K562 (cell line): ENCODE measurements at regions not wholly inside any gene's neighbourhood (a gene's known extent, or its start where the extent isn't known, plus 50 kb on each side); places are given as distances from the start of the nearest gene placed in this dataset.

Source experiments
- ATAC-seq: fragments of 200-7000 bp; cut with Tn5 transposase; 3 replicates; pipeline ENCODE4 v1.9.1; 2020; ENCODE audit warnings: moderate library complexity
- BruUV-seq: library from RNA; stranded (reverse); fragments of 400-500 nt; replicated peaks from 2 replicates; lab custom pipeline; 2021; lab: Mats Ljungman, UMichigan
- CTCF ChIA-PET: fragments of 300-600 bp; formaldehyde crosslinking; extraction: SDS; loops from one replicate; lab custom pipeline; 2021; ENCODE audit warnings: low intra/inter-chr PET ratio; lab: Yijun Ruan, JAX
- POLR2A ChIA-PET: fragments of 300-600, 350-650 bp; sonication (Branson Sonifier 250); formaldehyde crosslinking; extraction: SDS; loops from one replicate; lab custom pipeline; 2021; ENCODE audit warnings: antibody characterized with exemption, inconsistent platforms; lab: Yijun Ruan, JAX
- DNase-seq, 4 experiments: peaks; one replicate each; pipeline versions ENCODE4 v3.0.0 to v3.0.0-alpha.2; 2011 to 2018; ENCODE audit warnings: low spot score in 3 of 4, mixed read lengths in 3 of 4; ENCODE audit errors: extremely low read depth in 1 of 4
- FAIRE-seq: peaks from 2 replicates; lab custom pipeline; 2011; peaks lifted over from hg19 to GRCh38; lab: Jason Lieb, UNC
- H2AFZ ChIP-seq: 2 replicates; pipeline ENCODE4 v1.6.0; 2011; ENCODE audit warnings: low read depth, low read length, control low read depth, inconsistent platforms
- H3K27ac ChIP-seq: fragments of 200-600 bp; 3 replicates; pipeline ENCODE4 v1.8.0; 2011; ENCODE audit warnings: low read depth, mild to moderate bottlenecking, control low read depth, inconsistent platforms, low read length, moderate library complexity, mixed read lengths; ENCODE audit errors: extremely low read depth
- H3K27me3 ChIP-seq, 2 experiments: fragments of 300-600 bp in 1 of 2; 2 replicates in 1 of 2; 3 replicates in 1 of 2; pipeline versions ENCODE4 v1.6.0 to v1.8.0; 2011; ENCODE audit warnings: inconsistent platforms in 2 of 2, low read length in 2 of 2, mild to moderate bottlenecking in 1 of 2, mixed read lengths in 1 of 2, moderate library complexity in 1 of 2; ENCODE audit not compliant: control insufficient read depth in 2 of 2, insufficient read depth in 2 of 2
- H3K36me3 ChIP-seq: fragments of 300-600 bp; 3 replicates; pipeline ENCODE4 v1.8.0; 2011; ENCODE audit warnings: mild to moderate bottlenecking, low read length, inconsistent platforms; ENCODE audit not compliant: control insufficient read depth, insufficient read depth
- H3K4me1 ChIP-seq, 2 experiments: fragments of 200-600 bp in 1 of 2; replicated peaks in 1 of 2; 2 replicates in 1 of 2; 3 replicates in 1 of 2; pipeline versions ENCODE4 v1.5.1 to v1.8.0; 2011; ENCODE audit warnings: inconsistent platforms in 2 of 2, low read length in 2 of 2, mild to moderate bottlenecking in 1 of 2, mixed read lengths in 1 of 2, moderate library complexity in 1 of 2; ENCODE audit not compliant: control insufficient read depth in 2 of 2, insufficient read depth in 2 of 2
- H3K4me2 ChIP-seq: 2 replicates; pipeline ENCODE4 v1.6.1; 2011; ENCODE audit warnings: low read length, control low read depth, inconsistent platforms, mixed read lengths; ENCODE audit not compliant: insufficient read depth
- H3K4me3 ChIP-seq: fragments of 200-600 bp; sonication (generic), shearing (Covaris generic); 2 replicates; pipeline ENCODE4 v1.5.1; 2016; ENCODE audit warnings: control low read depth, inconsistent platforms
- H3K79me2 ChIP-seq: fragments of 200-600 bp; 3 replicates; pipeline ENCODE4 v1.8.0; 2011; ENCODE audit warnings: low read length, inconsistent platforms; ENCODE audit not compliant: control insufficient read depth, insufficient read depth
- H3K9ac ChIP-seq, 2 experiments: 2 replicates each; pipeline versions ENCODE4 v1.6.0 to v1.6.1; 2011; ENCODE audit warnings: low read depth in 2 of 2, low read length in 2 of 2, control low read depth in 1 of 2, inconsistent platforms in 1 of 2, mild to moderate bottlenecking in 1 of 2, mixed read lengths in 1 of 2; ENCODE audit not compliant: insufficient read depth in 1 of 2
- H3K9me1 ChIP-seq: one replicate; pipeline ENCODE4 v1.6.0; 2011; ENCODE audit warnings: inconsistent platforms, mild to moderate bottlenecking, low read length, moderate library complexity; ENCODE audit not compliant: control insufficient read depth, insufficient read depth
- H3K9me3 ChIP-seq: replicated peaks from 2 replicates; pipeline ENCODE4 v1.5.1; 2011; ENCODE audit warnings: low read depth, low read length, inconsistent platforms; ENCODE audit not compliant: control insufficient read depth, insufficient read depth
- H4K20me1 ChIP-seq: replicated peaks from 2 replicates; pipeline ENCODE4 v1.6.1; 2011; ENCODE audit warnings: low read length, inconsistent platforms, mixed read lengths; ENCODE audit not compliant: control insufficient read depth, insufficient read depth
- HNRNPL ChIP-seq: fragments of 200-400 bp; formaldehyde crosslinking; IDR thresholded peaks from 2 replicates; pipeline ENCODE4 v1.6.1; 2017; ENCODE audit warnings: low read depth, mild to moderate bottlenecking, low read length
- LARP7 ChIP-seq: fragments of 450-650 bp; IDR thresholded peaks from 2 replicates; pipeline ENCODE4 v1.6.1; 2016
- SMARCC2 ChIP-seq: fragments of 450-650 bp; IDR thresholded peaks from 2 replicates; pipeline ENCODE4 v1.6.1; 2017; ENCODE audit warnings: antibody characterized with exemption, moderate library complexity, mild to moderate bottlenecking, low read depth
- ZBTB8A ChIP-seq: fragments of 450-650 bp; IDR thresholded peaks from 2 replicates; pipeline ENCODE4 v1.6.1; 2018; ENCODE audit warnings: mild to moderate bottlenecking, moderate library complexity; ENCODE audit not compliant: partially characterized antibody
- ZNF444 ChIP-seq: fragments of 250-450 bp; sonication (Bioruptor Pico); IDR thresholded peaks from 2 replicates; pipeline ENCODE4 v1.4.0; 2020; ENCODE audit warnings: mild to moderate bottlenecking, moderate library complexity
- ZNF507 ChIP-seq: conservative IDR thresholded peaks from 2 replicates; pipeline ENCODE4 v1.6.1; 2017; ENCODE audit warnings: missing genetic modification characterization, missing compliant biosample characterization
- WGBS: fragments of 100-300 bp; shearing (Covaris generic); methylation state at CpG from one replicate; pipeline ENCODE4 v1.1.6; 2016; ENCODE audit warnings: low coverage, mixed read lengths; ENCODE audit not compliant: insufficient coverage; ENCODE audit errors: missing lambda C conversion rate; 5-methylcytosine and 5-hydroxymethylcytosine counted together
- in situ Hi-C: fragments of 300-500 bp; cut with MboI; formaldehyde crosslinking; loops from 4 replicates; pipeline ENCODE4 v1.15.0; 2018; ENCODE audit warnings: inconsistent platforms, mixed read lengths
- intact Hi-C: fragments of 100-400 bp; cut with micrococcal nuclease; formaldehyde crosslinking; loops from 2 replicates; pipeline ENCODE4 v1.14.2; 2022
- TF ChIP-seq, protein P1 (sequence below): fragments of 250-450 bp; sonication (Bioruptor Pico); IDR thresholded peaks from 2 replicates; pipeline ENCODE4 v1.8.0; 2021; ENCODE audit warnings: borderline replicate concordance, mild to moderate bottlenecking, moderate library complexity; ENCODE audit not compliant: poor library complexity, severe bottlenecking
- TF ChIP-seq, protein P2 (sequence below): sonication (generic); formaldehyde crosslinking; IDR thresholded peaks from 2 replicates; pipeline ENCODE4 v1.8.0; 2022; ENCODE audit warnings: missing genetic modification reagents, mild to moderate bottlenecking, borderline replicate concordance

DNA sequence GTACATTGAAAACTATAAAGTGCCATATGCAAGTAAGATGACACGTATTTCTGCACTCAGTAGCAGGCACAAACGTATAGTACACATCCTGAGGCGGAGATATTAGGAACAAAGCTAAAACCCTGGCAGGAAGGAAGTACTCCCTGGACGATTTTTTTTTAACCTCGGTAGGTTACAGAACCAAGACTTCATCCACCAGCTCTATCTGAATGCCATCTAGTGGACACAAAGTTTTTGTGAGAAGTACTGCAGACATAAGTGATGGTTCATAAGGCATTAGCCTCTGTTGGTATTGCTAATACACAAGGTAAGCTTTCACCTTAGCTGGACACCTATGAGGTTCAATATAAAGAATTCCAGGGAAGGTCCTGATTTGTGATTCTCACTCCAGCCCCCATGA lies 83.0 kb upstream of the CCDC196 start:
- no peaks in the 10 kb centered on the region for H3K36me3 ChIP-seq
- H3K79me2 ChIP-seq, result no peaks in the 10 kb centered on the region
- no peaks in the 10 kb centered on the region for H4K20me1 ChIP-seq
- DNase-seq (peak in 1 of 4 experiments; percentile 0), FAIRE-seq (no peak), ATAC-seq (no peak)
- TF ChIP-seq, protein P1, sequence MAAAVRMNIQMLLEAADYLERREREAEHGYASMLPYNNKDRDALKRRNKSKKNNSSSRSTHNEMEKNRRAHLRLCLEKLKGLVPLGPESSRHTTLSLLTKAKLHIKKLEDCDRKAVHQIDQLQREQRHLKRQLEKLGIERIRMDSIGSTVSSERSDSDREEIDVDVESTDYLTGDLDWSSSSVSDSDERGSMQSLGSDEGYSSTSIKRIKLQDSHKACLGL, result no peak
- TF ChIP-seq LARP7 (no peak), SMARCC2 (no peak), ZNF444 (CRISPR knock-in tag) (no peak), ZBTB8A (no peak), HNRNPL (no peak), ZNF507 (no peak)
- TF ChIP-seq, protein P2, sequence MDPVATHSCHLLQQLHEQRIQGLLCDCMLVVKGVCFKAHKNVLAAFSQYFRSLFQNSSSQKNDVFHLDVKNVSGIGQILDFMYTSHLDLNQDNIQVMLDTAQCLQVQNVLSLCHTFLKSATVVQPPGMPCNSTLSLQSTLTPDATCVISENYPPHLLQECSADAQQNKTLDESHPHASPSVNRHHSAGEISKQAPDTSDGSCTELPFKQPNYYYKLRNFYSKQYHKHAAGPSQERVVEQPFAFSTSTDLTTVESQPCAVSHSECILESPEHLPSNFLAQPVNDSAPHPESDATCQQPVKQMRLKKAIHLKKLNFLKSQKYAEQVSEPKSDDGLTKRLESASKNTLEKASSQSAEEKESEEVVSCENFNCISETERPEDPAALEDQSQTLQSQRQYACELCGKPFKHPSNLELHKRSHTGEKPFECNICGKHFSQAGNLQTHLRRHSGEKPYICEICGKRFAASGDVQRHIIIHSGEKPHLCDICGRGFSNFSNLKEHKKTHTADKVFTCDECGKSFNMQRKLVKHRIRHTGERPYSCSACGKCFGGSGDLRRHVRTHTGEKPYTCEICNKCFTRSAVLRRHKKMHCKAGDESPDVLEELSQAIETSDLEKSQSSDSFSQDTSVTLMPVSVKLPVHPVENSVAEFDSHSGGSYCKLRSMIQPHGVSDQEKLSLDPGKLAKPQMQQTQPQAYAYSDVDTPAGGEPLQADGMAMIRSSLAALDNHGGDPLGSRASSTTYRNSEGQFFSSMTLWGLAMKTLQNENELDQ (CRISPR knock-in tag), result no peak
- no TSS peak for BruUV-seq
- ChIA-PET POLR2A (no interaction called here), CTCF (no interaction called here)
- no peaks in the 10 kb centered on the region for H3K27me3 ChIP-seq
- no peaks in the 10 kb centered on the region for H3K4me1 ChIP-seq
- H3K4me2 ChIP-seq, result no peak overlapping the region
- no peak overlapping the region for H3K27ac ChIP-seq
- no peaks in the 10 kb centered on the region for H3K9me3 ChIP-seq
- H3K4me3 ChIP-seq, result no peak overlapping the region
- H3K9me1 ChIP-seq, result no peaks in the 10 kb centered on the region
- intact Hi-C loops (no loop called here), in situ Hi-C loops (no loop called here)
- 0% methylated on average over 3 of the region's 5 CpGs for WGBS
- no peak overlapping the region for H3K9ac ChIP-seq
- H2AFZ ChIP-seq, result no peak overlapping the region
